ENCODE measurements at regions not wholly inside any gene's neighbourhood (a gene's known extent, or its start where the extent isn't known, plus 50 kb on each side); places are given as distances from the start of the nearest gene placed in this dataset.

- Histone ChIP-seq H3K36me3 (replicated peaks in 1 of 2; ENCODE audit: control insufficient read depth in 1 of 2, insufficient read depth in 2 of 2, low read length in 2 of 2) (no peaks in the 10 kb centered on the region), H4K20me1 (ENCODE audit: insufficient read depth, low read length) (no peaks in the 10 kb centered on the region), H3K9ac (ENCODE audit: insufficient read depth, low read length, poor library complexity, severe bottlenecking) (no peak overlapping the region), H3K27ac (ENCODE audit: low read depth in 1 of 2, low read length in 2 of 2) (no peak overlapping the region), H3K4me1 (ENCODE audit: control insufficient read depth in 1 of 2, insufficient read depth in 2 of 2, low read length in 2 of 2) (no peaks in the 10 kb centered on the region), H2AFZ (ENCODE audit: insufficient read depth, low read depth, low read length, poor library complexity, severe bottlenecking) (no peak overlapping the region), H3K79me2 (ENCODE audit: insufficient read depth, low read length) (no peaks in the 10 kb centered on the region), H3K4me2 (replicated peaks; ENCODE audit: extremely low read depth, low read length, poor library complexity, severe bottlenecking) (no peak overlapping the region), H3K27me3 (ENCODE audit: control insufficient read depth in 2 of 2, insufficient read depth in 2 of 2, low read length in 2 of 2) (no peaks in the 10 kb centered on the region), H3K9me3 (replicated peaks in 1 of 2; ENCODE audit: control insufficient read depth in 1 of 2, insufficient read depth in 1 of 2, low read length in 2 of 2) (no peaks in the 10 kb centered on the region), H3K4me3 (replicated peaks in 1 of 3; ENCODE audit: low read depth in 2 of 3, low read length in 3 of 3) (no peak overlapping the region)
- no peak for DNase-seq
- Mint-ChIP-seq H3K27ac (peak overlapping the region in 1 of 7 donors; percentile 41), H3K4me3 (no peak overlapping the region), H3K36me3 (no peaks in the 10 kb centered on the region), H3K9me3 (peaks cover 2 to 9% (median 3%) of the 10 kb centered on the region in 7 donors), H3K4me1 (no peaks in the 10 kb centered on the region), H3K27me3 (ENCODE audit: low read depth in 3 of 3) (peaks cover 1 to 9% (median 2%) of the 10 kb centered on the region in 3 donors)
- TF ChIP-seq CTCF (IDR thresholded peaks at IDR 0.05) = no peak
- intact Hi-C loops (cut with micrococcal nuclease) = no loop called here
- WGBS (ENCODE audit: insufficient coverage) = 93% methylated on average over 8 of the region's 9 CpGs
Measured at GRCh38 chr10:131658476-131659110, 242.2 kb upstream of the PPP2R2D start.

- Mint-ChIP-seq H3K27me3 (ENCODE audit: low read depth in 3 of 3) (peaks cover 1 to 5% (median 2%) of the 10 kb centered on the region in 3 donors), H3K27ac (no peak overlapping the region), H3K36me3 (no peaks in the 10 kb centered on the region), H3K4me3 (peak overlapping the region in 1 of 2 donors; percentile 16), H3K9me3 (peaks cover 2 to 9% (median 4%) of the 10 kb centered on the region in 7 donors), H3K4me1 (no peaks in the 10 kb centered on the region)
- Histone ChIP-seq H2AFZ (ENCODE audit: insufficient read depth, low read depth, low read length, poor library complexity, severe bottlenecking) (no peak overlapping the region), H3K9me3 (replicated peaks in 1 of 2; ENCODE audit: control insufficient read depth in 1 of 2, insufficient read depth in 1 of 2, low read length in 2 of 2) (no peaks in the 10 kb centered on the region), H3K4me1 (ENCODE audit: control insufficient read depth in 1 of 2, insufficient read depth in 2 of 2, low read length in 2 of 2) (no peaks in the 10 kb centered on the region), H3K4me2 (replicated peaks; ENCODE audit: extremely low read depth, low read length, poor library complexity, severe bottlenecking) (no peak overlapping the region), H3K27ac (ENCODE audit: low read depth in 1 of 2, low read length in 2 of 2) (no peak overlapping the region), H4K20me1 (ENCODE audit: insufficient read depth, low read length) (no peaks in the 10 kb centered on the region), H3K9ac (ENCODE audit: insufficient read depth, low read length, poor library complexity, severe bottlenecking) (no peak overlapping the region), H3K27me3 (ENCODE audit: control insufficient read depth in 2 of 2, insufficient read depth in 2 of 2, low read length in 2 of 2) (no peaks in the 10 kb centered on the region), H3K36me3 (replicated peaks in 1 of 2; ENCODE audit: control insufficient read depth in 1 of 2, insufficient read depth in 2 of 2, low read length in 2 of 2) (no peaks in the 10 kb centered on the region), H3K79me2 (ENCODE audit: insufficient read depth, low read length) (no peaks in the 10 kb centered on the region), H3K4me3 (replicated peaks in 1 of 3; ENCODE audit: low read depth in 2 of 3, low read length in 3 of 3) (no peak overlapping the region)
- 92% methylated on average over 8 of the region's 9 CpGs for WGBS (ENCODE audit: insufficient coverage)
- TF ChIP-seq CTCF (IDR thresholded peaks at IDR 0.05) = no peak
- no peak for DNase-seq
- intact Hi-C loops (cut with micrococcal nuclease) = no loop called here
Measured at GRCh38 chr10:131660427-131660826, 240.4 kb upstream of the PPP2R2D start.

Data from CD14-positive monocyte (primary cell).